OCI-LY7 (cell line): ENCODE measurements at regions not wholly inside any gene's neighbourhood (a gene's known extent, or its start where the extent isn't known, plus 50 kb on each side); places are given as distances from the start of the nearest gene placed in this dataset.

Source experiments
- CTCF ChIP-seq: fragments of 200-600 bp; sonication (generic); conservative IDR thresholded peaks from 2 replicates; pipeline ENCODE4 v1.5.1; 2014; ENCODE audit warnings: mild to moderate bottlenecking, antibody characterized with exemption, low read length, moderate library complexity, mixed read lengths
- EZH2phosphoT487 ChIP-seq: fragments of 200-600 bp; sonication (generic); IDR thresholded peaks from 2 replicates; pipeline ENCODE4 v1.6.1; 2018; ENCODE audit warnings: low read depth, borderline replicate concordance, mild to moderate bottlenecking, mixed run types, antibody characterized with exemption, low read length, moderate library complexity, mixed read lengths

- TF ChIP-seq CTCF (no peak), EZH2phosphoT487 (no peak)
These were observed 89.3 kb upstream of the USP38 start for GRCh38 chr4:143095447-143095846.
